ENCODE measurements at regions not wholly inside any gene's neighbourhood (a gene's known extent, or its start where the extent isn't known, plus 50 kb on each side); places are given as distances from the start of the nearest gene placed in this dataset.
"Not testable (repeated sequence)": the region's sequence is repeated elsewhere in the genome, so short reads cannot be mapped to it uniquely, and the experiment has no call there.

DNA sequence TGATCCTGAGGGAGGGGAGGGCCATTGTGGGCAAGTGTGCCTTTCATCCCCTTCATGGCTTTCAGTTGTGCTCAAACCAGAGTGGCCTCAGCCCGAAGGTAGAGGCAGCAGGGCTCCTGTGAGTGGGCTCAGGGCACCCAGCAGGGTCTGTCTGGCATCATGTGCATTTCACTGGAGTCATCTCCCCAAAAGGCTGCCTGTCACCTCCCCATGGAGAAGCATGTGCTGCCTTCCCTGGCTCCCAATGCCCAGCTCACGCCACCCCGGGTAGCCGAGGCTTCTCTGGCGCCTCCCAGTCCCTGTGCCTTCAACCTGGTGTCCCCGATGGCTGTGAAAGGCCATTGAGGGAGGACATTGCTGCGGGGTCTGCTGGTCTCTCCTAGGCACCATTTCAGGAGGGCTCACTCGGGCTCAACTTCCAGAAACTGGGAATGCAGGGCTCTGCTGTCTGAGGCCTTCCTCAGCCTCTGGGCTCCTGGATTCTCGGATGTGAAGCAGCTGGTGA, 213.9 kb downstream of the BANP start:
- not testable (repeated sequence) for H3K27me3 ChIP-seq, H3K9me3 ChIP-seq, H4K20me1 ChIP-seq, H3K4me2 ChIP-seq, H3K36me3 ChIP-seq, H3K9ac ChIP-seq, H3K27ac ChIP-seq, H3K4me3 ChIP-seq
- H3K4me1 ChIP-seq, result peaks cover 33% of the 10 kb centered on the region

DNA sequence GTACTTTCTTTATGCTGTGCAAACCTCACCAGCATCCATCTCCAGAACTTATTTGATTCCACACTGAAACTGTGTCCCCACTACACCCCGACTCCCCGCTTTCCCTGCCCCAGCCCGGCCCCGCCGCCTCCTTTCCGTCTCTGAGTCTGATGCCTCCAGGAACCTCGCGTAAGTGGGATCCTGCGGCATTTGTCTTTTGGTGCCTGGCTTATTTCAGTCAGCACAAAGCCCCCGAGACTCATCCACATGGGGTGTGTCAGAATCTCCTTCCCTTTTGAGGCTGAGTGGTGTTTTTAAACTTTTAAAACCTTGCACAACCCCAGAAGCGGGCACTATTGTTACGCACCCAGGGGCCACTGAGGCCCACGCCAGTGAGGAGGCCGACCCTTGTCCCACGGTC, 214.4 kb downstream of the BANP start:
- not testable (repeated sequence) for H3K4me2 ChIP-seq, H3K9ac ChIP-seq, H4K20me1 ChIP-seq, H3K27me3 ChIP-seq, H3K36me3 ChIP-seq, H3K9me3 ChIP-seq, H3K27ac ChIP-seq, H3K4me3 ChIP-seq
- peaks cover 39% of the 10 kb centered on the region for H3K4me1 ChIP-seq

DNA sequence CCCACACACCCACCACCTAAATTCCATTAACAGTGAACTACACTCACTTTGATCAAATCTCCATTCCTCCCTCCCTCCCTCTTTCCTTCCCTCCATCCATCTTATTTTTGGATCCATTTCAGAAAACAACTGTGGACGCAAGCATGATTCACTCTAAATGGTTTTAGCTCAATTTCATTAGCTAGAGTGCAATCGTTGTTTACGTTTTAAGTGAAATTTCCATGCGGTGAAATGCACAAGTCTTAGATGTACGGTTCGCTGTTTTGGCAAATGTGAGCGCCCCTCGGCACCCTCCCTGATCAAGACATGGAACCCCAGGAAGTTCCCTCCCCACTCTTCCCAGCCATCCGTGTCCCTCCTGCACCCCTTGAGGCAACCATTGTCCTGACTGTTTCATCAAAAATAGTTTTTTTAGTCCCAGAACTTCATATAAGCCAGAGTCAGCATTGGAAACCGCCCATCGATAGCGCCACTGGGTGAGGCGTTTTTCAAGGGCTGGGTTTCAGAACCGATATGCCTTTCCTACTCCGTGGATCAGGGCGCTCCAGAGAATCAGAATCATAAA, 215.1 kb downstream of the BANP start:
- H4K20me1 ChIP-seq, H3K9me3 ChIP-seq, H3K27ac ChIP-seq, H3K36me3 ChIP-seq, H3K4me3 ChIP-seq, H3K27me3 ChIP-seq, H3K9ac ChIP-seq: not testable (repeated sequence)
- Histone ChIP-seq H3K4me2 (0 out of 2 replicates have a peak overlapping the region, but pooled peaks have one; percentile 12), H3K4me1 (peaks cover 45% of the 10 kb centered on the region)

DNA sequence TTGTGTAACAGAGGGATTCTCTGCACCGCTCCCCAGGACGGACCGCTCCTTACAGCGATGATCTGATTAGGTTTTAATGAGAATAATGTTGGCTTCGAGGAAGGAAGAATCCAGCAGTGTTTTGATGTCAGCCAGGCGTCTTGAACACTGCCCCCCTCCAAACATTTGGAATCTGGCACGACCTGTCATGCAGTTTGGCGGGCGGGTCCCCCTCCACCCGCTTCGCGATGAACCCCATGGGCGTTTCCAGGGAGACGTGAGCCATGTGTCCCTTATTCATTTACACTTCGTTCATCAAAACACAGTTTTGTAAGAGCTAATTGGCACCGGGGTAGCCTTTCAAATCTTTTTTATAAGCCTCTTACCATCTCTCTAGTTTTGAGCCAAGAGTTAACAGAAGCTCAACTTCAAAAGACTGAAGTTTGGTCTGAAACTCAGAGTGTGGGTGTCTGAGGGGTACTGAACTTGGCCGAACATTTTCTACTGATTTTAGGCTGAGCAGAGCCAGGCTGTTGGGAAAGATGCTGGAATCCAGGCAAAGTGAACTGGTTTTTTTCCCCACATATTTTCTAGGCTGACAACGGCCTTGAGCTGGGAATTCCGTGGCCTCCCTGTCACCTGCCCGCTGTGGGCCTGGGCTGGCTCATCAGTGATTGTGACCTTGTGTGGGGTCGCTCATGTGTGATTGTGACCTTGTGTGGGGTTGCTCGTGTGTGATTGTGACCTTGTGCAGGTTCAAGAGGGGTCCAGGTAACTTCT, 214.8 kb upstream of the ZNF469 start:
- H3K4me3 ChIP-seq, H3K27ac ChIP-seq, H3K9ac ChIP-seq, H3K27me3 ChIP-seq, H4K20me1 ChIP-seq, H3K36me3 ChIP-seq, H3K9me3 ChIP-seq: not testable (repeated sequence)
- Histone ChIP-seq H3K4me1 (peaks cover 55% of the 10 kb centered on the region), H3K4me2 (0 out of 2 replicates have a peak overlapping the region, but pooled peaks have one; percentile 53)

DNA sequence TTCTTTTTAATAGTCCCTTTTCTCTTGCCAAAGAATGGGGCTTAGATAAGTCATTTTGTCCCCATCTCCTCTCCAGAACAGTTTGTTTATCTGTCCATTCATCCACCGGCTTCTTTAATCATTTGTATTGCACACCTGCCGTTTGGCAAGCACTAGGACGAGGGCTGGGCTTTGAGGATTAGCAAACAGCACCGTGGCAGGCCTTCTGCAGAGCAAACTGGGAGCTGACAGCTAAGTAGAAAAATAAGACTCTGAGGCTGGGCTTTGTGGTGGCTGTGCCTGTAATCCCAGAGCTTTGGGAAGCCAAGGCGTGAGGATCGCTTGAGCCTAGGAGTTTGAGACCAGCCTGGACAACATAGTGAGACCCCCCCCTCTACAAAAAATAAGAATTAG, 214.2 kb upstream of the ZNF469 start:
- H3K9ac ChIP-seq, H3K4me3 ChIP-seq, H3K27me3 ChIP-seq, H3K36me3 ChIP-seq, H4K20me1 ChIP-seq, H3K9me3 ChIP-seq, H3K27ac ChIP-seq: not testable (repeated sequence)
- peaks cover 55% of the 10 kb centered on the region for H3K4me1 ChIP-seq
- H3K4me2 ChIP-seq, result peak overlapping the region; percentile 53

DNA sequence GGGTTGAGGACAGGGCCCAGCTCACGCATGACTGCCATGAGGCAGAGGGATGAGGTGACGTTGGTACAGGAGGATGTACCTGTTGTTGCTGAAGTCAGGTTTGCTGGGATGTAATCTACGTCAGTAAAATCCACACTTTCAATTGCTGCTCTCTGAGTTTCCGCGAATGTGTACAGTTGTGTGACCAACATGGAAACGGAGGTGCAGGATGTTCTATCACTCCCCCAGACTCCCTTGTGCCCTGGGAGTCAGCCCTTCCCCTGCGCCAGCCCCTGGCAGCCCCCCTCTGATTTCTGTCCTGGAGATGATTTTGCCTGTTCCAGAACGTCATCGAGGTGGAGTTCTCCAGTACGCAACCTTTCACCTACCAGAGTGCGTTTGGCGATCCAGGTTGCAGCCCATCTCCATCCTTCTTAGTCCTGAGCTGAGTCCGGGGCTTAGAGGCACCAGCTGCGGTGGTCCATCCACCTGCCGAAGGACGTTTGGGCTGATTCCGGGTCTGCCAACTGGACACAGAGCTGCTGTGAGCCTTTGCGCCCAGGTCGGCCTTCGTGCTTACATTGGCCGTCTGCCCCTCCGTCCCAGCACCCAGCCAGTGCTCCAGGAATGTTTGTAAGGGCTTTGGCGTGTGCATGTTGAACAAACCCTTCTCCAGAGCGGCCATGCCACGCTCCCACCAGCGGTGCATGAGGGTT, 213.5 kb upstream of the ZNF469 start:
- not testable (repeated sequence) for H3K27me3 ChIP-seq, H3K27ac ChIP-seq, H4K20me1 ChIP-seq, H3K36me3 ChIP-seq, H3K9me3 ChIP-seq, H3K9ac ChIP-seq, H3K4me3 ChIP-seq
- peak overlapping the region; percentile 53 for H3K4me2 ChIP-seq
- peaks cover 55% of the 10 kb centered on the region for H3K4me1 ChIP-seq

DNA sequence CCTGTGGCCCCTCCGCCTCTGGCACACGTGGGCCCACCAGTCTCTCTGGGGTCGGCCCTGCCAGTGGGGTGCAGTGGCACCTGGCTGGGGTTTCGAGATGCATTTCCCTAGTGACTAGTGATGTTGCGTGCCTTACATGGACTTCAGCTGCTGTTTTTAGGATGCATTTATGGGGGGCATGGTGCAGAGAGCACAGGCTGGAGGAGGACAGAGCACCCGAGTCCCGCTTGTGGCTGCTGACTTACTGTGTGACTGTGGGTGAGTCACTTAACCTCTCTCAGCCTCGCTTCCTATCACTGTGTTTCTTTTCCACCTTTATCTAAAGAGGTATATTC, 213.0 kb upstream of the ZNF469 start:
- H3K4me1 ChIP-seq, result peaks cover 55% of the 10 kb centered on the region
- H3K4me3 ChIP-seq, H3K36me3 ChIP-seq, H4K20me1 ChIP-seq, H3K27me3 ChIP-seq, H3K9ac ChIP-seq, H3K9me3 ChIP-seq, H3K27ac ChIP-seq: not testable (repeated sequence)
- peak overlapping the region; percentile 53 for H3K4me2 ChIP-seq

DNA sequence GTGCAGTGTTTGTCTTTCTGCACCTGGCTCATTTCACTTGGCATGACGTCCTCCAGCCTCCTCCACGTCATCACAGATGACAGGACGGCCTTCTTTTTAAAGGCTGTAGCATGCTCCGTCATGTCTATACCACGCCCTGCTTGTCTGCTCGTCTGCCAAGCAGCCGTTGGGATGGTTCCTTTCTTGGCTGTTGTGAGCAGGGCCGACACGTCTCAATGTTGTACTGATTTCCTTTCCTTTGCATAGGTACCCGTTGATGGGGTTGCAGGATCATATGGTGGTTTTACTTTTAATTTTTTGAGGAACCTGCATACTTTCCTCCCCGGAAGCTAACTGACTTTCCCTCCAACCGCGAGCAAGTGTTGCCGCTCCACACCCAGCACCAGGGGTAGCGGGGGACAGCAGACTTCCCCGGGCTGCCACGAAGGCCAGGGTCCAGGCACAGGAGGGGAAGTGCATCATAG, 212.2 kb upstream of the ZNF469 start:
- no peaks in the 10 kb centered on the region for H3K36me3 ChIP-seq
- H3K4me3 ChIP-seq, result no peak overlapping the region

DNA sequence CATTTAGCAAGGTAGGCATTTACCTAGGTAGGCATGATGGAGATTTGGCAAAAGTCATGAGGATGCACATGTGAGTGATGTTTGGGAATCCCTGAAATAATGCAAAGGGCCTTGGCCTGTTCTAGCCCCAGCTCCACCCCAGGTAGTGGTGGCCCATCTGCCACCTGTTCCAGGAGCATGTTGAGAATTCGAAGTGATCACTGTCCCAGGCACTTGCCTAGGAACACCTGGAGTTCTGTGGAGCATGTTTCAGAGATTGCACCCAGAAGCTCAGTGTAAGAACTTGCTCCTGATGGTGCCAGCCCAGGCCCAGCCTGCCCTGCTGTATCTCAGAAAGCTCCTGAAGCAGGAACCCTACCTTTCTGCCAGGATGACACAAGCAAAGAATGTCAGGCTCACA, 211.6 kb upstream of the ZNF469 start:
- not testable (repeated sequence) for H3K4me3 ChIP-seq, H3K9me3 ChIP-seq, H4K20me1 ChIP-seq, H3K27me3 ChIP-seq, H3K27ac ChIP-seq, H3K9ac ChIP-seq, H3K36me3 ChIP-seq
- peaks cover 55% of the 10 kb centered on the region for H3K4me1 ChIP-seq
- H3K4me2 ChIP-seq, result peak overlapping the region; percentile 53

More for the DNA sequence above, 212.2 kb upstream of the ZNF469 start:
- Histone ChIP-seq H3K4me1 (peaks cover 55% of the 10 kb centered on the region), H3K9me3 (no peaks in the 10 kb centered on the region), H3K27me3 (no peaks in the 10 kb centered on the region), H3K27ac (no peak overlapping the region), H3K9ac (no peak overlapping the region), H4K20me1 (no peaks in the 10 kb centered on the region), H3K4me2 (peak overlapping the region; percentile 53)
- no peak for TF ChIP-seq Cebpa-rat (IDR thresholded peaks at IDR 0.05)

DNA sequence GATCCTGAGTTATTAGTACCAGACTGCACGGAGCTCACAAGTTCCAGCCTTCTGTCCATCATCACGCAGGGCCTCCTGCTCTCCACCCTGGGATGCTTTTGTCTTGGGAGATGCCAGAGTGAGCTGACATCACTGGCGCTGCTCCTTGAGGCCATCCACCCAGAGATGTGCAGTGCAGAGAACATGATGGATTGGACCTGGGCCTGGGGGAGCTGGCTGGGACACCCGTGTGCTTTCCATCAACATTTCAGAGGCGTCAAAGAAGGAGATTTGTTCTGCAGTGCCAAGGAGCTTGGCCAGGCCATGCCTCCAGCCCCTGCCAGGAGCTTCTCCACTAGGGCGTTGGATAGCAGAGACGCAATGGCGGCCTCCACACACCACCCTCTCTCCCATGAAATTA, 206.6 kb upstream of the ZNF469 start:
- not testable (repeated sequence) for H3K36me3 ChIP-seq, H3K27me3 ChIP-seq, H3K9me3 ChIP-seq, H3K27ac ChIP-seq, H4K20me1 ChIP-seq, H3K9ac ChIP-seq, H3K4me3 ChIP-seq, H3K4me2 ChIP-seq
- peaks cover 11% of the 10 kb centered on the region for H3K4me1 ChIP-seq

DNA sequence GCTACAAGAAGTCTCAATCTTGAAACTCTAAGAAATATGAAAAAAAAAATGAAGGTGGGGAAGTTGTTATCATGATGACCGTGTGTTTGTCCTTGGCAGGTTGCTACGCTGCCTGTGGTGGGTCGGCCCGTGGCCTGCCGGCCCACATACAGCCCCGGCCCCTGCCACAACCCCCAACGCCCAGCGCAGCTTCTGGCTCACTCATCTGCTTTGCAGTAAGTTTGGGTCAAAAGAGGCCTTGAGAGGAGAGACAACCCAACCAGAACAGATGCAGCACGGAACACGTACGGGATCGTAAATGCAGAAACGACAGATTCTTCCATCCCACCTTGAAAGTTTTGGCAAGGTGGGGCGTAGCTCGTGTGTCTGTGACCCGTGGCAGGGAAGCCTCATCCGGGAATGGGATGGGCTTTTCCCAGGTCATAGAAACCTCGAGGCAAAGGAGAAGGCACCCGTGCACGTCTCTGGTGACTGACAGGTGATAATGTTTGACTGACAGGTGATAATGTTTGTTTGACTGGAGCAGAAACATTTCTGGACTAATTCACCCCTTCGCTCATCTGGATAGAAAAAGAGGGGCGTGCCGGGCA, 206.1 kb upstream of the ZNF469 start:
- not testable (repeated sequence) for H3K9ac ChIP-seq, H3K27me3 ChIP-seq, H3K27ac ChIP-seq

DNA sequence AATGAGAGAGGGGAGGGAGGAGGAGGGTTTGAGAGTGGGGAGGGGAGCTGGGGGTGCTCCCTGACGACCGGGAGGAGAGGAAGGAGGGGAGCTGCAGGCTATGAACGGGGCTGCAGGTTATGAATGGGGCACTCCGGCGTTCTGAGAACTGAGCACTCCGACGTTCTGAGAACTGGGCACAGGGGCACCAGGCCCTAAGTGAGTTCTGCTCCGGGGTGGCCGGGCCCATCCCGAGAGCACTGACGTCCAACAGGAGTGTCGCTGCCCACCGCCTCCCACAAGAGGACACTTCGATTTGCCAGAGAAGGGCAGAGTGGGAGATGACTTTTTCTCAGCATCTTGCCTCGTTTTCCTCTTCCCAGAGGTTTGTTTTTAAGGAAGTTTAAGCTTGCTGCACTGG, 204.5 kb upstream of the ZNF469 start:
- H4K20me1 ChIP-seq, H3K27me3 ChIP-seq, H3K4me3 ChIP-seq, H3K9me3 ChIP-seq, H3K4me1 ChIP-seq, H3K36me3 ChIP-seq, H3K9ac ChIP-seq, H3K27ac ChIP-seq, H3K4me2 ChIP-seq: not testable (repeated sequence)

More for the DNA sequence above, 206.1 kb upstream of the ZNF469 start:
- H3K36me3 ChIP-seq, H3K4me1 ChIP-seq, H3K4me2 ChIP-seq, H3K9me3 ChIP-seq, H4K20me1 ChIP-seq, H3K4me3 ChIP-seq: not testable (repeated sequence)

DNA sequence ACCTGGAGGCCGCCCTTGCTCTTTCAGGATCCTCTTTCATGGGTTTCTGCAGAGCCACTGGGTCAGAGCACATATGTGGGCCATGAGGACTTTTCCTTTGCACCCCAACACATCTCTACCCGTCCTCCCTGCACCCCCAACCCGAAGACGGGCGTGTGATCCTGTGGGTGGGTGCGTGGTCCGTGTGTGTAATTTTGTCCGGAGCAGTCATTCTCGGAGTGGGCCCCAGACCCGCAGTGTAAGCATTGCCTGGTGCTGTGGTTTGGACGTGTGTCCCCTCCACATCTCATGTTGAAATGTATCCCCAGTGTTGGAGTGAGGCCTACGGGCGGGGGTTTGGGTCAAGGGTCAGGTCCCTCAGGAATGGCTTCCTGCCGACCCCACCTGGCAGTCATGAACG, 203.9 kb upstream of the ZNF469 start:
- not testable (repeated sequence) for H3K27me3 ChIP-seq, H3K27ac ChIP-seq, H3K4me2 ChIP-seq, H4K20me1 ChIP-seq, H3K4me1 ChIP-seq, H3K9ac ChIP-seq, H3K4me3 ChIP-seq, H3K9me3 ChIP-seq, H3K36me3 ChIP-seq
